ENCODE measurements at regions not wholly inside any gene's neighbourhood (a gene's known extent, or its start where the extent isn't known, plus 50 kb on each side); places are given as distances from the start of the nearest gene placed in this dataset.

DNA sequence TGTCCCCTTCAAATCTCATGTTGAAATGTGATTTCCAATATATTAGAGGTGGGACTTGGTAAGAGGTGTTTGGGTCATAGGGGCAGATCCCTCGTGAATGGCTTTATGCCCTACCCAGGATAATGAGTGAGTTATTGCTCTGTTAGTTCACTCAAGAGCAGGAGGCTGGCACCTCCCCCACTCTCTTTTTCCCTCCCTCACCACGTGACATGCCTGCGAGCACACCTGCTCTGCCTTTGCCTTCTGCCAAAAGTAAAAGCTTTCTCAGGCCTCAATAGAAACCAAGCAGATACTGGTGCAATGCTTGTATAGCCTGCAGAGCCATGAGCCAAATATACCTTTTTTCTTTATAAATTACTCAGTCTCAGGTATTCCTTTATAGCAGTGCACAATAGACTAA lies 286.3 kb upstream of the UGT8 start:
- TF ChIP-seq POLR2AphosphoS5 (IDR thresholded peaks at IDR 0.05) (no peak), POLR2A (IDR thresholded peaks at IDR 0.05) (no peak), EP300 (IDR thresholded peaks at IDR 0.05; ENCODE audit: low read depth) (no peak)
- TF ChIP-seq, protein P1, sequence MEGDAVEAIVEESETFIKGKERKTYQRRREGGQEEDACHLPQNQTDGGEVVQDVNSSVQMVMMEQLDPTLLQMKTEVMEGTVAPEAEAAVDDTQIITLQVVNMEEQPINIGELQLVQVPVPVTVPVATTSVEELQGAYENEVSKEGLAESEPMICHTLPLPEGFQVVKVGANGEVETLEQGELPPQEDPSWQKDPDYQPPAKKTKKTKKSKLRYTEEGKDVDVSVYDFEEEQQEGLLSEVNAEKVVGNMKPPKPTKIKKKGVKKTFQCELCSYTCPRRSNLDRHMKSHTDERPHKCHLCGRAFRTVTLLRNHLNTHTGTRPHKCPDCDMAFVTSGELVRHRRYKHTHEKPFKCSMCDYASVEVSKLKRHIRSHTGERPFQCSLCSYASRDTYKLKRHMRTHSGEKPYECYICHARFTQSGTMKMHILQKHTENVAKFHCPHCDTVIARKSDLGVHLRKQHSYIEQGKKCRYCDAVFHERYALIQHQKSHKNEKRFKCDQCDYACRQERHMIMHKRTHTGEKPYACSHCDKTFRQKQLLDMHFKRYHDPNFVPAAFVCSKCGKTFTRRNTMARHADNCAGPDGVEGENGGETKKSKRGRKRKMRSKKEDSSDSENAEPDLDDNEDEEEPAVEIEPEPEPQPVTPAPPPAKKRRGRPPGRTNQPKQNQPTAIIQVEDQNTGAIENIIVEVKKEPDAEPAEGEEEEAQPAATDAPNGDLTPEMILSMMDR (IDR thresholded peaks at IDR 0.05) = no peak

Data from transverse colon (tissue), 4 donors.